ENCODE measurements at regions not wholly inside any gene's neighbourhood (a gene's known extent, or its start where the extent isn't known, plus 50 kb on each side); places are given as distances from the start of the nearest gene placed in this dataset.
"Not testable (repeated sequence)": the region's sequence is repeated elsewhere in the genome, so short reads cannot be mapped to it uniquely, and the experiment has no call there.

GRCh38 chr5:120147911-120148310 is 316.2 kb upstream of the PRR16 start:
- not testable (repeated sequence) for H3K27ac ChIP-seq (ENCODE audit: low read depth, low read length); H3K79me2 ChIP-seq (ENCODE audit: control insufficient read depth, insufficient read depth, low read length); H4K8ac ChIP-seq (ENCODE audit: low read depth, low read length); H2BK15ac ChIP-seq (replicated peaks; ENCODE audit: low read depth); H3K36me3 ChIP-seq (ENCODE audit: control insufficient read depth, insufficient read depth, low read length); H4K5ac ChIP-seq (ENCODE audit: low read length); H3K4me1 ChIP-seq (ENCODE audit: control insufficient read depth, low read depth, low read length); H3K79me1 ChIP-seq (ENCODE audit: low read length); H3K27me3 ChIP-seq (ENCODE audit: insufficient read depth, low read length, poor library complexity); H3K23ac ChIP-seq (ENCODE audit: low read length); H3K9ac ChIP-seq (ENCODE audit: low read length); H3K4ac ChIP-seq (ENCODE audit: low read depth, low read length); H3K18ac ChIP-seq (ENCODE audit: low read length); H3K4me2 ChIP-seq (ENCODE audit: low read length); H2AK5ac ChIP-seq (ENCODE audit: low read length); H3K4me3 ChIP-seq (ENCODE audit: low read length); H3K56ac ChIP-seq (ENCODE audit: low read length); DNase-seq; H2BK120ac ChIP-seq (ENCODE audit: low read depth, low read length); H2BK5ac ChIP-seq (ENCODE audit: low read length)
- no CpG with 5 or more reads among the region's 23 CpGs for WGBS (ENCODE audit: extremely low coverage, insufficient coverage, low lambda C conversion rate)

GRCh38 chr5:120150770-120151169 is 313.3 kb upstream of the PRR16 start:
- Histone ChIP-seq H3K4me3 (ENCODE audit: low read length) (no peak overlapping the region), H3K36me3 (ENCODE audit: control insufficient read depth, insufficient read depth, low read length) (no peaks in the 10 kb centered on the region), H3K4ac (ENCODE audit: low read depth, low read length) (no peak overlapping the region), H3K56ac (ENCODE audit: low read length) (no peak overlapping the region), H3K18ac (ENCODE audit: low read length) (no peak overlapping the region), H3K9ac (ENCODE audit: low read length) (no peak overlapping the region), H3K79me1 (ENCODE audit: low read length) (no peaks in the 10 kb centered on the region), H3K4me2 (ENCODE audit: low read length) (no peak overlapping the region), H3K4me1 (ENCODE audit: control insufficient read depth, low read depth, low read length) (no peaks in the 10 kb centered on the region), H4K8ac (ENCODE audit: low read depth, low read length) (no peak overlapping the region), H3K27ac (ENCODE audit: low read depth, low read length) (no peak overlapping the region), H4K5ac (ENCODE audit: low read length) (no peak overlapping the region), H2BK120ac (ENCODE audit: low read depth, low read length) (no peak overlapping the region), H2BK5ac (ENCODE audit: low read length) (no peak overlapping the region), H3K27me3 (ENCODE audit: insufficient read depth, low read length, poor library complexity) (no peaks in the 10 kb centered on the region), H2BK15ac (replicated peaks; ENCODE audit: low read depth) (no peak overlapping the region), H2AK5ac (ENCODE audit: low read length) (no peak overlapping the region), H3K79me2 (ENCODE audit: control insufficient read depth, insufficient read depth, low read length) (no peaks in the 10 kb centered on the region), H3K23ac (ENCODE audit: low read length) (no peak overlapping the region)
- WGBS (ENCODE audit: extremely low coverage, insufficient coverage, low lambda C conversion rate) = no CpG with 5 or more reads among the region's 2 CpGs
- no peak for DNase-seq

- no peaks in the 10 kb centered on the region for H3K36me3 ChIP-seq (ENCODE audit: control insufficient read depth, insufficient read depth, low read length)
- H3K4me2 ChIP-seq (ENCODE audit: low read length) = no peak overlapping the region
- no peak overlapping the region for H3K27ac ChIP-seq (ENCODE audit: low read depth, low read length)
- no peak overlapping the region for H2BK15ac ChIP-seq (replicated peaks; ENCODE audit: low read depth)
- no peaks in the 10 kb centered on the region for H3K79me1 ChIP-seq (ENCODE audit: low read length)
- no peak overlapping the region for H2BK5ac ChIP-seq (ENCODE audit: low read length)
- no peak overlapping the region for H2BK120ac ChIP-seq (ENCODE audit: low read depth, low read length)
- no peak overlapping the region for H2AK5ac ChIP-seq (ENCODE audit: low read length)
- no peaks in the 10 kb centered on the region for H3K27me3 ChIP-seq (ENCODE audit: insufficient read depth, low read length, poor library complexity)
- H3K56ac ChIP-seq (ENCODE audit: low read length) = no peak overlapping the region
- no peak overlapping the region for H3K4me3 ChIP-seq (ENCODE audit: low read length)
- no peak overlapping the region for H3K18ac ChIP-seq (ENCODE audit: low read length)
- no peak for DNase-seq
- H3K4me1 ChIP-seq (ENCODE audit: control insufficient read depth, low read depth, low read length) = no peaks in the 10 kb centered on the region
- no peak overlapping the region for H4K8ac ChIP-seq (ENCODE audit: low read depth, low read length)
- no peaks in the 10 kb centered on the region for H3K79me2 ChIP-seq (ENCODE audit: control insufficient read depth, insufficient read depth, low read length)
- no peak overlapping the region for H3K9ac ChIP-seq (ENCODE audit: low read length)
- H3K23ac ChIP-seq (ENCODE audit: low read length) = no peak overlapping the region
- WGBS (ENCODE audit: extremely low coverage, insufficient coverage, low lambda C conversion rate) = no CpG with 5 or more reads among the region's 1 CpG
- no peak overlapping the region for H4K5ac ChIP-seq (ENCODE audit: low read length)
- no peak overlapping the region for H3K4ac ChIP-seq (ENCODE audit: low read depth, low read length)
These were observed 312.9 kb upstream of the PRR16 start for GRCh38 chr5:120151181-120151580.

DNA sequence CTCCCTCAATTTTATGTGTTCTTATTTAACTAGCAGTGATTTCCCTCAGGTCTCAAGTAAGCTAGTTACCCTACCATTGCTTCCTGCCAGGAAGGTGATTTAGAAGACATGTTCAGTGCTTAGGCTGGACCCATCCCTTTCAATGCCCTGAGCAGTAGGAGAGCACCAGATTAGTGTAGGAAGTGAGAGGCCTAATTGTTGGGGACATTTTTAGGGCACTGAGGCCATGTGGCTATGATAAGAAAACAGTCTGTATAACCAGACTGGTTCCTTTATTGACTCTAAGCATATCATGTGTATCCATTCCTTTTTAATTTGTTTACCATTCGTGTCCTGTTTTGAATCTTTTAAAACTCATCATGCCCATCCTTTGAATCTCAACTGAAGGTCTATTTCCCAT is 312.3 kb upstream of the PRR16 start:
- WGBS (ENCODE audit: extremely low coverage, insufficient coverage, low lambda C conversion rate) = no CpG with 5 or more reads among the region's 1 CpG
- H3K4me2 ChIP-seq (ENCODE audit: low read length) = no peak overlapping the region
- H3K4me3 ChIP-seq (ENCODE audit: low read length) = no peak overlapping the region
- H3K56ac ChIP-seq (ENCODE audit: low read length) = no peak overlapping the region
- H3K36me3 ChIP-seq (ENCODE audit: control insufficient read depth, insufficient read depth, low read length) = no peaks in the 10 kb centered on the region
- no peak overlapping the region for H4K5ac ChIP-seq (ENCODE audit: low read length)
- H3K27ac ChIP-seq (ENCODE audit: low read depth, low read length) = no peak overlapping the region
- H3K79me2 ChIP-seq (ENCODE audit: control insufficient read depth, insufficient read depth, low read length) = no peaks in the 10 kb centered on the region
- H2BK15ac ChIP-seq (replicated peaks; ENCODE audit: low read depth) = no peak overlapping the region
- no peak overlapping the region for H4K8ac ChIP-seq (ENCODE audit: low read depth, low read length)
- H3K23ac ChIP-seq (ENCODE audit: low read length) = no peak overlapping the region
- H3K18ac ChIP-seq (ENCODE audit: low read length) = no peak overlapping the region
- H3K27me3 ChIP-seq (ENCODE audit: insufficient read depth, low read length, poor library complexity) = no peaks in the 10 kb centered on the region
- H3K9ac ChIP-seq (ENCODE audit: low read length) = no peak overlapping the region
- no peak overlapping the region for H2BK5ac ChIP-seq (ENCODE audit: low read length)
- H2BK120ac ChIP-seq (ENCODE audit: low read depth, low read length) = no peak overlapping the region
- H3K4me1 ChIP-seq (ENCODE audit: control insufficient read depth, low read depth, low read length) = no peaks in the 10 kb centered on the region
- no peak for DNase-seq
- no peak overlapping the region for H3K4ac ChIP-seq (ENCODE audit: low read depth, low read length)
- no peak overlapping the region for H2AK5ac ChIP-seq (ENCODE audit: low read length)
- no peaks in the 10 kb centered on the region for H3K79me1 ChIP-seq (ENCODE audit: low read length)

DNA sequence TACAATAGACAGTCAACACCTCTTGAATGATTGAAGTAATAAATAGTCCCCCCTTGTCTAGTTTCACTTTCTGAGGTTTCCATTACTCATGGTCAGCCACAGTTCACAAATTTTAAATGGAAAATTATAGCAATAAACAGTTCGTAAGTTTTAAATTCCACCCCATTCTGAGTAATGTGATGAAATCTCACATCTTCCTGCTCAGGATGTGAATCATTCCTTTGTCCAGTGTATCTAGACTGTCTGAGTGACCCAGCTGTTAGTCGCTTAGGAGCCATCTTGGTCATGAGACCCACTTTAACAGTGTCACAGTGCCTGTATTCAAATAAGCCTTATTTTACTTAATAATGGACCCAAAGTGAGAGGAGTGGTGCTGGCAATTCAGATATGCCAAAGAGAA is 311.6 kb upstream of the PRR16 start:
- Histone ChIP-seq H2BK15ac (replicated peaks; ENCODE audit: low read depth) (no peak overlapping the region), H3K9ac (ENCODE audit: low read length) (no peak overlapping the region), H3K4ac (ENCODE audit: low read depth, low read length) (no peak overlapping the region), H3K27me3 (ENCODE audit: insufficient read depth, low read length, poor library complexity) (no peaks in the 10 kb centered on the region), H3K4me2 (ENCODE audit: low read length) (no peak overlapping the region), H3K56ac (ENCODE audit: low read length) (no peak overlapping the region), H3K36me3 (ENCODE audit: control insufficient read depth, insufficient read depth, low read length) (no peaks in the 10 kb centered on the region), H3K79me1 (ENCODE audit: low read length) (no peaks in the 10 kb centered on the region), H4K5ac (ENCODE audit: low read length) (no peak overlapping the region), H3K18ac (ENCODE audit: low read length) (no peak overlapping the region), H2AK5ac (ENCODE audit: low read length) (no peak overlapping the region), H4K8ac (ENCODE audit: low read depth, low read length) (no peak overlapping the region), H2BK120ac (ENCODE audit: low read depth, low read length) (no peak overlapping the region), H3K4me1 (ENCODE audit: control insufficient read depth, low read depth, low read length) (no peaks in the 10 kb centered on the region), H3K27ac (ENCODE audit: low read depth, low read length) (no peak overlapping the region), H3K23ac (ENCODE audit: low read length) (no peak overlapping the region), H3K79me2 (ENCODE audit: control insufficient read depth, insufficient read depth, low read length) (no peaks in the 10 kb centered on the region), H3K4me3 (ENCODE audit: low read length) (no peak overlapping the region), H2BK5ac (ENCODE audit: low read length) (no peak overlapping the region)
- no CpG with 5 or more reads among the region's 2 CpGs for WGBS (ENCODE audit: extremely low coverage, insufficient coverage, low lambda C conversion rate)
- no peak for DNase-seq

DNA sequence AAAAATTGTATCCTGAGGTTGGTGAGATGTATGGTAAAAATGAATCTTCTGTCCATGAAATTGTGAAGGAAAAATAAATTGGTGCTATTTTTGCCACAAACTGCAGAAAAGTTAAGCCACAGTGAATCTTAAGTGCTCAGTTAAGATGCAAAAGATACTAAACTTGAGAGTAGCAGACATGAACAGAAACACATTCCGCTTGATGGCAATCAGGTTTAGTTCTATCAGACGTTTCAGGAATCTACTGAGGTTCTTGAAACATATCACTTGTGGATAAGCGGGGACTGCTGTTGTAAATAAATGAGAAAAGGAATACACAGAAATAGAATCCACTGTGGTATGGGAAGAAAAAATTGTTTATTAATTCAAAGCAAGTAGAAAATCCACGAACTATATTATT is 311.2 kb upstream of the PRR16 start:
- Histone ChIP-seq H3K23ac (ENCODE audit: low read length) (no peak overlapping the region), H2BK120ac (ENCODE audit: low read depth, low read length) (no peak overlapping the region), H4K8ac (ENCODE audit: low read depth, low read length) (no peak overlapping the region), H2AK5ac (ENCODE audit: low read length) (no peak overlapping the region), H3K36me3 (ENCODE audit: control insufficient read depth, insufficient read depth, low read length) (no peaks in the 10 kb centered on the region), H3K79me1 (ENCODE audit: low read length) (no peaks in the 10 kb centered on the region), H3K9ac (ENCODE audit: low read length) (no peak overlapping the region), H3K56ac (ENCODE audit: low read length) (no peak overlapping the region), H2BK15ac (replicated peaks; ENCODE audit: low read depth) (no peak overlapping the region), H3K18ac (ENCODE audit: low read length) (no peak overlapping the region), H3K4me2 (ENCODE audit: low read length) (no peak overlapping the region), H3K4me1 (ENCODE audit: control insufficient read depth, low read depth, low read length) (no peaks in the 10 kb centered on the region), H3K27ac (ENCODE audit: low read depth, low read length) (no peak overlapping the region), H3K27me3 (ENCODE audit: insufficient read depth, low read length, poor library complexity) (no peaks in the 10 kb centered on the region), H2BK5ac (ENCODE audit: low read length) (no peak overlapping the region), H4K5ac (ENCODE audit: low read length) (no peak overlapping the region), H3K4ac (ENCODE audit: low read depth, low read length) (no peak overlapping the region), H3K79me2 (ENCODE audit: control insufficient read depth, insufficient read depth, low read length) (no peaks in the 10 kb centered on the region), H3K4me3 (ENCODE audit: low read length) (no peak overlapping the region)
- DNase-seq = no peak
- WGBS (ENCODE audit: extremely low coverage, insufficient coverage, low lambda C conversion rate) = no CpG with 5 or more reads among the region's 4 CpGs

Data from mesendoderm (in vitro differentiated cells).